ENCODE measurements at regions not wholly inside any gene's neighbourhood (a gene's known extent, or its start where the extent isn't known, plus 50 kb on each side); places are given as distances from the start of the nearest gene placed in this dataset.
"Not testable (repeated sequence)": the region's sequence is repeated elsewhere in the genome, so short reads cannot be mapped to it uniquely, and the experiment has no call there.

DNA sequence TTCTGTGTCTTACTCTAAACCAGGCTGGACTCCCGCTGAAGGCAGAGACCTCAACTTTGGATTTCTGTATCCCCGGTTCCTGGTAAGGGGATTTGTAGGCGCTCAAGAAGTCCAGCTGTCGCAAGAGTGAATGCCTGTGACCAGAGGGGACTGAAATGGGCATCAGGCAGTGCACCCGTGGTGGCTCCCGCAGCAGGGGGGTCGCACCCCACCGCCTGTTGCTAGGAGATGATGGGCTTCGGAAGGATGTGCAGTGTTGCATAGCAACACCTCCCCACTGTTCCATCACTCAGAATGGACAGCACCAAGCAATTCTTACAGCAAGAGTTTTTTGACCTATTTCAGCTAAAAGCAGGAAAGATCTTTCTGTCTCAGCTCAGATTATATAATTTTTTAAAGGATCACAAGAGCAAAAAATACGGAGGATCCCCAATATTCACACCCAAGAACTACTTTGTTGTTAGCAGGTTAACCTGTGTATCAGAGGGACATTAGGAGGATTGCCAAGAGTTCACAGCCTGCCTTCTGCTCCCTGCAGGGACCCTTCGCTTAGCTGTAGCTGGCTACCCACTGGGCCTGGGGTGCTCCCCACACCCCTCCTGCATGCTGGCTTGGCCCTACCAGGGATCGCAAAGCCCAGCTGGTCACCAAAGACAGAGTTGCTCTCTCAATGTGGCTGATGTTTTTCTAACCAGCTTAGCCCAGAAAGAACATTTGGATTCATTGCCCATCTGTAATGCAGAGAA, 63.8 kb downstream of the SOWAHC start:
- intact Hi-C loops (cut with DNase I, micrococcal nuclease): no loop called here
- no peak for ATAC-seq

DNA sequence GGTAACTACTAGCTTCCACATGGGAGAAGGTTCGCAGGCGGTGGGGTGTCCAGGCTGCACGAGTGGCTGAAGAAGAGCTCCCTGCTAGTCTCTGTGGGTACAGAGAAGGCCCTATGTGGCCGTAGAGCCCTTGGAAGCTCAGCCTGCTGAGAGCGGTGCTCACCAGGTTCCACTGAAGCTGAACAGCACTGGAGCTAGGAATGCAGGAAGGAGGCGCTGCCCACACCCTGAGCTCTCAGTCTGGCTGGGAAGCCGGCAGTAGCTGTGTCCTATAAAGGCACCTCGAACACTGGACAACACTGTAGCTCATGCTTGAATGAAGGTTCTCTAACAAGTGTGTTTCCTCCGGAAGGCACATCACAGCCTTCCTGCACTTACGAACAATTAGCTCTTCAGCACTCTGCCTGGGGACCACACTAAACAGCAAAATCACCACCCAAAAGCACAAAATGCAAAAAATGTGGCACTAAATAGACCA, 64.6 kb downstream of the SOWAHC start:
- H3K9me3 ChIP-seq; H3K36me3 ChIP-seq (ENCODE audit: low read depth); intact Hi-C loops (cut with DNase I, micrococcal nuclease); H3K4me3 ChIP-seq: not testable (repeated sequence)
- H3K4me1 ChIP-seq (ENCODE audit: low read depth): peaks cover 36% of the 10 kb centered on the region
- peak in 2 of 3 donors; percentile 59 to 72 for DNase-seq
- ATAC-seq: peak; percentile 57

More for the DNA sequence above, 63.8 kb downstream of the SOWAHC start:
- Histone ChIP-seq H3K36me3 (ENCODE audit: low read depth) (no peaks in the 10 kb centered on the region), H3K4me1 (ENCODE audit: low read depth) (peaks cover 39% of the 10 kb centered on the region), H3K9me3 (no peaks in the 10 kb centered on the region), H3K4me3 (no peak overlapping the region)
- DNase-seq: no peak
- TF ChIP-seq, protein P1, sequence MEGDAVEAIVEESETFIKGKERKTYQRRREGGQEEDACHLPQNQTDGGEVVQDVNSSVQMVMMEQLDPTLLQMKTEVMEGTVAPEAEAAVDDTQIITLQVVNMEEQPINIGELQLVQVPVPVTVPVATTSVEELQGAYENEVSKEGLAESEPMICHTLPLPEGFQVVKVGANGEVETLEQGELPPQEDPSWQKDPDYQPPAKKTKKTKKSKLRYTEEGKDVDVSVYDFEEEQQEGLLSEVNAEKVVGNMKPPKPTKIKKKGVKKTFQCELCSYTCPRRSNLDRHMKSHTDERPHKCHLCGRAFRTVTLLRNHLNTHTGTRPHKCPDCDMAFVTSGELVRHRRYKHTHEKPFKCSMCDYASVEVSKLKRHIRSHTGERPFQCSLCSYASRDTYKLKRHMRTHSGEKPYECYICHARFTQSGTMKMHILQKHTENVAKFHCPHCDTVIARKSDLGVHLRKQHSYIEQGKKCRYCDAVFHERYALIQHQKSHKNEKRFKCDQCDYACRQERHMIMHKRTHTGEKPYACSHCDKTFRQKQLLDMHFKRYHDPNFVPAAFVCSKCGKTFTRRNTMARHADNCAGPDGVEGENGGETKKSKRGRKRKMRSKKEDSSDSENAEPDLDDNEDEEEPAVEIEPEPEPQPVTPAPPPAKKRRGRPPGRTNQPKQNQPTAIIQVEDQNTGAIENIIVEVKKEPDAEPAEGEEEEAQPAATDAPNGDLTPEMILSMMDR (IDR thresholded peaks at IDR 0.05): no peak

DNA sequence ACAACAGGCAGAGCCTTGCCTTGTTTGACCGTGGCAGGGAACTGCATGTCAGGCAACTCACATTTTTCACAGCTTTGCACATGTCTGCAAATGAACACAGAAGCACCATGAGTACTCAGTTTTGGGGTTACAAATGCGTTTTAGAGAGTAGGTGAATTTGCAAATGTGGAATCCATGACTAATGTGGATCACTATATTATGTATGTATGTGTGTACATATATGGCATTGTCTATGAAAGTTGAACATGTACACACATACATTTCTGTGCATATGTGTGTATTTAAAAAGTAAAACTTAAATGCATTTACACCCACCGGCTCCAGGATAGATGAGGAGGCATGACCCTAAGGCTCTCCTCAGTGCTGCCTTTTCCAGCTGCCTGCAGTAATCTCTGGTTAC, 65.1 kb downstream of the SOWAHC start:
- TF ChIP-seq, protein P1 (IDR thresholded peaks at IDR 0.05): no peak

DNA sequence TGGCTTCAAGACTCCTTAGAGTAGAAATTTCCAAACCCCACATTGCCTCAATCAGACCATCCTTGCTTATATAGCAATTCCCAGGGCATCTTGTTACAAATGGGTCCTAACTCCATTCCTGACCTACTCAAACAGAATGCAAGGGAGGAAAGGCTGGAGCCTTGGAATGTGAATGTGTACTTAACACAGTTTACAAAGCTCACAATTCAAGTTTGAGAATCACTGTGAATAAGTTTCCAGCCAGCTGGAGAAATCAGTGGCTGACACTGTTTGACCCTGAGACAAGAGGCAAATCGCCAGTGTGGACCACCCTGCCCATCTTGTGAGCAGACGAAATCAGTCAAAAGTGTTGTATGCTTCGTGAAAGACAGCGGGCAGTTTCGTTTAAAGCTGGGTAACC, 65.5 kb downstream of the SOWAHC start:
- DNase-seq: no peak
- intact Hi-C loops (cut with DNase I, micrococcal nuclease): no loop called here
- no peaks in the 10 kb centered on the region for H3K36me3 ChIP-seq (ENCODE audit: low read depth)
- peaks cover 31% of the 10 kb centered on the region for H3K4me1 ChIP-seq (ENCODE audit: low read depth)
- H3K9me3 ChIP-seq: no peaks in the 10 kb centered on the region
- no peak for ATAC-seq
- TF ChIP-seq, protein P1 (IDR thresholded peaks at IDR 0.05): no peak
- H3K4me3 ChIP-seq: no peak overlapping the region

More for the DNA sequence above, 65.1 kb downstream of the SOWAHC start:
- H3K36me3 ChIP-seq (ENCODE audit: low read depth): no peaks in the 10 kb centered on the region
- no peak overlapping the region for H3K4me3 ChIP-seq
- DNase-seq (no peak), ATAC-seq (no peak)
- H3K9me3 ChIP-seq: no peaks in the 10 kb centered on the region
- peaks cover 35% of the 10 kb centered on the region for H3K4me1 ChIP-seq (ENCODE audit: low read depth)
- intact Hi-C loops (cut with DNase I, micrococcal nuclease): no loop called here

DNA sequence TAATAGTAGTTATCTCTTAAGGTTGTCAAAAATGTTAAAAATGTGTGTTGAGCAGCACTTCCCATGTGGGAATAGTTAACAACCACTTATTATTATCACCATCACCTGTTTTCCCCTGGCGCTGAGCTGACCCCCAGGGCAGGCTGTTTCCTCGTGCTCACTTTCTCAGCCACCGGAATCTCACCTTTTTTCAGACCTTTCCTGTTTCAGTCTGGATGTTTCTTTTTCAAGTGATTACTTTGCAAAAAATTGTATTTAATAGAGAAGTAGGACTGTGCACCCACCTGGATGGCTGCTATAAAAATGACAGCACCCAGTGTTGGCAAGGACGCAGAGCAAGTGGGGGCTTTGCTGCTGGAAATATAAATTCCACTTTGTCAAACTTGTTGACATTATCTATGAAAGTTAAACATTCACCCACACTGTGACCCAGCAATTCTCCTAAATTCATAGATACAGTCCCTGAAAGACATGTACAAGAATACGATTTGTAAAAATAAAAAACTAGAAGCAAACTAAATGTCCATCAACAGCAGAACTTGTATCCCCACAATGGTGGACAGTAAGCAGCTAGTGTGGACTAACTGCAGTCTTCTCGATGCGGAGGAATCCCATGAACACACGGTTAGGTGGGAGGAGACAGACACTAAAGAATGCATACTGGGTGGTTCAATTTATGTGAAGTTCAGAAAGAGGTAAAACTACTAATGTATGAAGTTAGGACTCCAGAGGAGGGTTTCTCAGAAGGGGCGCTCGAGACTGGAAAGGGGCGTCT, 66.5 kb downstream of the SOWAHC start:
- Histone ChIP-seq H3K4me1 (ENCODE audit: low read depth) (peaks cover 31% of the 10 kb centered on the region), H3K9me3 (no peaks in the 10 kb centered on the region), H3K4me3 (no peak overlapping the region), H3K36me3 (ENCODE audit: low read depth) (no peaks in the 10 kb centered on the region)
- ATAC-seq: no peak
- TF ChIP-seq, protein P1 (IDR thresholded peaks at IDR 0.05): no peak
- intact Hi-C loops (cut with DNase I, micrococcal nuclease): no loop called here
- no peak for DNase-seq
